ENCODE measurements at regions not wholly inside any gene's neighbourhood (a gene's known extent, or its start where the extent isn't known, plus 50 kb on each side); places are given as distances from the start of the nearest gene placed in this dataset.

DNA sequence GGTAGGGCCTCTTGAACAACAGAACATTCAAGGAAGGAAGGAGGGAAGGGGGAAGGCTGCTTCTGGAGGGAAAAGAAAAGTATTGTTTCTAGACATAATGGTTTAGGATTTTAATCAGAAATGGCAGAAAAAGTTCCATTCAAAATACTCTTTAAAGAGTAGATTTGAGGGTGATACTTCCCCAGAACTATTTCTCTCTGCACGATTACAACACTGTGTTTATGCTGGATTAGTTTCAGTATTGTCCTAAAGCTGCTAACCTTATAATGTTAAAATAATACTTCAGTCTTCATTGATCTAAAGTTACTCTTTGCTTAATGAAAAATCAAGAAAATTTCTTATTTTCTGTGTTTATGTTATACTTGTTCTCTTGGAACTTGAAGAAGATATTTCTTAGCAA lies 1026.3 kb upstream of the PABPC4L start (continued):
- no peak for TF ChIP-seq EZH2phosphoT487 (IDR thresholded peaks at IDR 0.05; ENCODE audit: unreplicated experiment)
- TF ChIP-seq, protein P1, sequence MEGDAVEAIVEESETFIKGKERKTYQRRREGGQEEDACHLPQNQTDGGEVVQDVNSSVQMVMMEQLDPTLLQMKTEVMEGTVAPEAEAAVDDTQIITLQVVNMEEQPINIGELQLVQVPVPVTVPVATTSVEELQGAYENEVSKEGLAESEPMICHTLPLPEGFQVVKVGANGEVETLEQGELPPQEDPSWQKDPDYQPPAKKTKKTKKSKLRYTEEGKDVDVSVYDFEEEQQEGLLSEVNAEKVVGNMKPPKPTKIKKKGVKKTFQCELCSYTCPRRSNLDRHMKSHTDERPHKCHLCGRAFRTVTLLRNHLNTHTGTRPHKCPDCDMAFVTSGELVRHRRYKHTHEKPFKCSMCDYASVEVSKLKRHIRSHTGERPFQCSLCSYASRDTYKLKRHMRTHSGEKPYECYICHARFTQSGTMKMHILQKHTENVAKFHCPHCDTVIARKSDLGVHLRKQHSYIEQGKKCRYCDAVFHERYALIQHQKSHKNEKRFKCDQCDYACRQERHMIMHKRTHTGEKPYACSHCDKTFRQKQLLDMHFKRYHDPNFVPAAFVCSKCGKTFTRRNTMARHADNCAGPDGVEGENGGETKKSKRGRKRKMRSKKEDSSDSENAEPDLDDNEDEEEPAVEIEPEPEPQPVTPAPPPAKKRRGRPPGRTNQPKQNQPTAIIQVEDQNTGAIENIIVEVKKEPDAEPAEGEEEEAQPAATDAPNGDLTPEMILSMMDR (conservative IDR thresholded peaks at IDR 0.05; ENCODE audit: low read depth in 2 of 2): no peak
- TF ChIP-seq, protein P2, sequence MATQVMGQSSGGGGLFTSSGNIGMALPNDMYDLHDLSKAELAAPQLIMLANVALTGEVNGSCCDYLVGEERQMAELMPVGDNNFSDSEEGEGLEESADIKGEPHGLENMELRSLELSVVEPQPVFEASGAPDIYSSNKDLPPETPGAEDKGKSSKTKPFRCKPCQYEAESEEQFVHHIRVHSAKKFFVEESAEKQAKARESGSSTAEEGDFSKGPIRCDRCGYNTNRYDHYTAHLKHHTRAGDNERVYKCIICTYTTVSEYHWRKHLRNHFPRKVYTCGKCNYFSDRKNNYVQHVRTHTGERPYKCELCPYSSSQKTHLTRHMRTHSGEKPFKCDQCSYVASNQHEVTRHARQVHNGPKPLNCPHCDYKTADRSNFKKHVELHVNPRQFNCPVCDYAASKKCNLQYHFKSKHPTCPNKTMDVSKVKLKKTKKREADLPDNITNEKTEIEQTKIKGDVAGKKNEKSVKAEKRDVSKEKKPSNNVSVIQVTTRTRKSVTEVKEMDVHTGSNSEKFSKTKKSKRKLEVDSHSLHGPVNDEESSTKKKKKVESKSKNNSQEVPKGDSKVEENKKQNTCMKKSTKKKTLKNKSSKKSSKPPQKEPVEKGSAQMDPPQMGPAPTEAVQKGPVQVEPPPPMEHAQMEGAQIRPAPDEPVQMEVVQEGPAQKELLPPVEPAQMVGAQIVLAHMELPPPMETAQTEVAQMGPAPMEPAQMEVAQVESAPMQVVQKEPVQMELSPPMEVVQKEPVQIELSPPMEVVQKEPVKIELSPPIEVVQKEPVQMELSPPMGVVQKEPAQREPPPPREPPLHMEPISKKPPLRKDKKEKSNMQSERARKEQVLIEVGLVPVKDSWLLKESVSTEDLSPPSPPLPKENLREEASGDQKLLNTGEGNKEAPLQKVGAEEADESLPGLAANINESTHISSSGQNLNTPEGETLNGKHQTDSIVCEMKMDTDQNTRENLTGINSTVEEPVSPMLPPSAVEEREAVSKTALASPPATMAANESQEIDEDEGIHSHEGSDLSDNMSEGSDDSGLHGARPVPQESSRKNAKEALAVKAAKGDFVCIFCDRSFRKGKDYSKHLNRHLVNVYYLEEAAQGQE (IDR thresholded peaks at IDR 0.05; ENCODE audit: unreplicated experiment): no peak
- TF ChIP-seq STAT1 (IDR thresholded peaks at IDR 0.05; ENCODE audit: unreplicated experiment): no peak
- no peak for TF ChIP-seq JUNB (IDR thresholded peaks at IDR 0.05; ENCODE audit: unreplicated experiment)
- no peak for TF ChIP-seq CREB1 (CRISPR knock-in tag; IDR thresholded peaks at IDR 0.05; ENCODE audit: low read depth)
- TF ChIP-seq EZH2 (IDR thresholded peaks at IDR 0.05; ENCODE audit: low read depth, unreplicated experiment): no peak

DNA sequence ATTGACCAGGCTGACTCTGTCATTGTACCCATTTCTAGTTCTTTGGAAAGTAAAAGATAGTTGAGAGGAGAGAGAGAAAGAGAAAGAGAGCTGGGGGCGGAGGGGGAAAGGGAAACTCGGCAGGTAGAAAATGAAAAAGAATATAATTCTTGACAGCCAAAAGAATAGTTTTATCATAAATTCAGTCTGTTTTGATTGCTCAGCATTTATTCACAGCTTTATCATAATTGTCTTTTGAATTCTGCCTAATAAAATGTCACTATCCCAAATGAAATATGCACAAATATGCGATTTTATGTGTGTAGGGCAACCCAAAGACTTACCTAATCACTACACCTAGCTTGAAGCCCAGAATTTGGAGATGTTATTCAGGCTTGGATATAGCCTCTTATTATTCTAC lies 1024.0 kb upstream of the PABPC4L start:
- Histone ChIP-seq H4K20me1 (replicated peaks; ENCODE audit: insufficient read depth) (no peaks in the 10 kb centered on the region), H3K27me3 (ENCODE audit: insufficient read depth) (no peaks in the 10 kb centered on the region), H3K4me3 (no peak overlapping the region), H3K79me2 (replicated peaks; ENCODE audit: insufficient read depth) (no peaks in the 10 kb centered on the region), H3K4me1 (ENCODE audit: insufficient read depth) (no peaks in the 10 kb centered on the region), H3K9me2 (ENCODE audit: insufficient read depth) (no peaks in the 10 kb centered on the region), H3K36me3 (ENCODE audit: insufficient read depth) (no peaks in the 10 kb centered on the region), H3F3A (replicated peaks; ENCODE audit: low read depth) (no peaks in the 10 kb centered on the region), H2AFZ (0 out of 2 replicates have a peak overlapping the region, but pooled peaks have one; percentile 19), H3K27ac (ENCODE audit: low read depth) (no peak overlapping the region), H3K4me2 (no peak overlapping the region)
- H3K4me3 Mint-ChIP-seq: no peak overlapping the region
- no peaks in the 10 kb centered on the region for H3K27me3 Mint-ChIP-seq (ENCODE audit: insufficient read depth, low read depth, poor library complexity)
- H3K27ac Mint-ChIP-seq: no peak overlapping the region
- DNase-seq (ENCODE audit: low spot score) (no peak), ATAC-seq (no peak)
- H3K36me3 Mint-ChIP-seq (ENCODE audit: low read depth): no peaks in the 10 kb centered on the region
- peaks cover 9% of the 10 kb centered on the region for H3K4me1 Mint-ChIP-seq
- no peaks in the 10 kb centered on the region; the same call in 2 of the 3 replicates for H3K9me3 Mint-ChIP-seq
- TF ChIP-seq, protein P3, sequence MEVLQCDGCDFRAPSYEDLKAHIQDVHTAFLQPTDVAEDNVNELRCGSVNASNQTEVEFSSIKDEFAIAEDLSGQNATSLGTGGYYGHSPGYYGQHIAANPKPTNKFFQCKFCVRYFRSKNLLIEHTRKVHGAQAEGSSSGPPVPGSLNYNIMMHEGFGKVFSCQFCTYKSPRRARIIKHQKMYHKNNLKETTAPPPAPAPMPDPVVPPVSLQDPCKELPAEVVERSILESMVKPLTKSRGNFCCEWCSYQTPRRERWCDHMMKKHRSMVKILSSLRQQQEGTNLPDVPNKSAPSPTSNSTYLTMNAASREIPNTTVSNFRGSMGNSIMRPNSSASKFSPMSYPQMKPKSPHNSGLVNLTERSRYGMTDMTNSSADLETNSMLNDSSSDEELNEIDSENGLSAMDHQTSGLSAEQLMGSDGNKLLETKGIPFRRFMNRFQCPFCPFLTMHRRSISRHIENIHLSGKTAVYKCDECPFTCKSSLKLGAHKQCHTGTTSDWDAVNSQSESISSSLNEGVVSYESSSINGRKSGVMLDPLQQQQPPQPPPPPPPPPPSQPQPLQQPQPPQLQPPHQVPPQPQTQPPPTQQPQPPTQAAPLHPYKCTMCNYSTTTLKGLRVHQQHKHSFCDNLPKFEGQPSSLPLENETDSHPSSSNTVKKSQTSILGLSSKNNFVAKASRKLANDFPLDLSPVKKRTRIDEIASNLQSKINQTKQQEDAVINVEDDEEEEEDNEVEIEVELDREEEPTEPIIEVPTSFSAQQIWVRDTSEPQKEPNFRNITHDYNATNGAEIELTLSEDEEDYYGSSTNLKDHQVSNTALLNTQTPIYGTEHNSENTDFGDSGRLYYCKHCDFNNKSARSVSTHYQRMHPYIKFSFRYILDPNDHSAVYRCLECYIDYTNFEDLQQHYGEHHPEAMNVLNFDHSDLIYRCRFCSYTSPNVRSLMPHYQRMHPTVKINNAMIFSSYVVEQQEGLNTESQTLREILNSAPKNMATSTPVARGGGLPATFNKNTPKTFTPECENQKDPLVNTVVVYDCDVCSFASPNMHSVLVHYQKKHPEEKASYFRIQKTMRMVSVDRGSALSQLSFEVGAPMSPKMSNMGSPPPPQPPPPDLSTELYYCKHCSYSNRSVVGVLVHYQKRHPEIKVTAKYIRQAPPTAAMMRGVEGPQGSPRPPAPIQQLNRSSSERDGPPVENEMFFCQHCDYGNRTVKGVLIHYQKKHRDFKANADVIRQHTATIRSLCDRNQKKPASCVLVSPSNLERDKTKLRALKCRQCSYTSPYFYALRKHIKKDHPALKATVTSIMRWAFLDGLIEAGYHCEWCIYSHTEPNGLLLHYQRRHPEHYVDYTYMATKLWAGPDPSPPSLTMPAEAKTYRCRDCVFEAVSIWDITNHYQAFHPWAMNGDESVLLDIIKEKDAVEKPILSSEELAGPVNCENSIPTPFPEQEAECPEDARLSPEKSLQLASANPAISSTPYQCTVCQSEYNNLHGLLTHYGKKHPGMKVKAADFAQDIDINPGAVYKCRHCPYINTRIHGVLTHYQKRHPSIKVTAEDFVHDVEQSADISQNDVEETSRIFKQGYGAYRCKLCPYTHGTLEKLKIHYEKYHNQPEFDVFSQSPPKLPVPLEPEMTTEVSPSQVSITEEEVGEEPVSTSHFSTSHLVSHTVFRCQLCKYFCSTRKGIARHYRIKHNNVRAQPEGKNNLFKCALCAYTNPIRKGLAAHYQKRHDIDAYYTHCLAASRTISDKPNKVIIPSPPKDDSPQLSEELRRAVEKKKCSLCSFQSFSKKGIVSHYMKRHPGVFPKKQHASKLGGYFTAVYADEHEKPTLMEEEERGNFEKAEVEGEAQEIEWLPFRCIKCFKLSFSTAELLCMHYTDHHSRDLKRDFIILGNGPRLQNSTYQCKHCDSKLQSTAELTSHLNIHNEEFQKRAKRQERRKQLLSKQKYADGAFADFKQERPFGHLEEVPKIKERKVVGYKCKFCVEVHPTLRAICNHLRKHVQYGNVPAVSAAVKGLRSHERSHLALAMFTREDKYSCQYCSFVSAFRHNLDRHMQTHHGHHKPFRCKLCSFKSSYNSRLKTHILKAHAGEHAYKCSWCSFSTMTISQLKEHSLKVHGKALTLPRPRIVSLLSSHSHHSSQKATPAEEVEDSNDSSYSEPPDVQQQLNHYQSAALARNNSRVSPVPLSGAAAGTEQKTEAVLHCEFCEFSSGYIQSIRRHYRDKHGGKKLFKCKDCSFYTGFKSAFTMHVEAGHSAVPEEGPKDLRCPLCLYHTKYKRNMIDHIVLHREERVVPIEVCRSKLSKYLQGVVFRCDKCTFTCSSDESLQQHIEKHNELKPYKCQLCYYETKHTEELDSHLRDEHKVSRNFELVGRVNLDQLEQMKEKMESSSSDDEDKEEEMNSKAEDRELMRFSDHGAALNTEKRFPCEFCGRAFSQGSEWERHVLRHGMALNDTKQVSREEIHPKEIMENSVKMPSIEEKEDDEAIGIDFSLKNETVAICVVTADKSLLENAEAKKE (CRISPR knock-in tag; IDR thresholded peaks at IDR 0.05): no peak
- TF ChIP-seq, protein P2 (IDR thresholded peaks at IDR 0.05; ENCODE audit: unreplicated experiment): no peak
- TF ChIP-seq EZH2phosphoT487 (IDR thresholded peaks at IDR 0.05; ENCODE audit: unreplicated experiment) (no peak), CREB1 (CRISPR knock-in tag; IDR thresholded peaks at IDR 0.05; ENCODE audit: low read depth) (no peak), ZNF114 (CRISPR knock-in tag; IDR thresholded peaks at IDR 0.05) (no peak), STAT1 (IDR thresholded peaks at IDR 0.05; ENCODE audit: unreplicated experiment) (no peak), JUNB (IDR thresholded peaks at IDR 0.05; ENCODE audit: unreplicated experiment) (no peak), EZH2 (IDR thresholded peaks at IDR 0.05; ENCODE audit: low read depth, unreplicated experiment) (no peak)
